HG03045 (cell line): ENCODE measurements at regions not wholly inside any gene's neighbourhood (a gene's known extent, or its start where the extent isn't known, plus 50 kb on each side); places are given as distances from the start of the nearest gene placed in this dataset.
"Not testable (repeated sequence)": the region's sequence is repeated elsewhere in the genome, so short reads cannot be mapped to it uniquely, and the experiment has no call there.

Experiments used
- ATAC-seq: cut with Tn5 transposase; IDR thresholded peaks from one replicate; pipeline ENCODE4 v1.9.1; 2021; ENCODE audit warnings: mild to moderate bottlenecking, moderate library complexity; ENCODE audit not compliant: unreplicated experiment

- ATAC-seq, result no peak
Observed at GRCh38 chr4:100657187-100657586, 139.4 kb upstream of the EMCN start.

GRCh38 chr4:100651499-100652175 lies 133.8 kb upstream of the EMCN start:
- ATAC-seq, result no peak

- ATAC-seq, result no peak
Observed at GRCh38 chr4:100649417-100649816, 131.6 kb upstream of the EMCN start.

GRCh38 chr4:100644150-100644549 lies 126.3 kb upstream of the EMCN start:
- ATAC-seq, result no peak

GRCh38 chr4:100641336-100641735 lies 123.5 kb upstream of the EMCN start:
- no peak for ATAC-seq

- no peak for ATAC-seq
Observed at GRCh38 chr4:100635899-100636298, 118.1 kb upstream of the EMCN start.

- ATAC-seq, result no peak
Observed at GRCh38 chr4:100633269-100633668, 115.4 kb upstream of the EMCN start.

- ATAC-seq, result no peak
Observed at GRCh38 chr4:100632163-100632562, 114.3 kb upstream of the EMCN start.

- ATAC-seq, result no peak
Observed at GRCh38 chr4:100631281-100631968, 113.6 kb upstream of the EMCN start.

- no peak for ATAC-seq
Observed at GRCh38 chr4:100630341-100630740, 112.5 kb upstream of the EMCN start.

- no peak for ATAC-seq
Observed at GRCh38 chr4:100609810-100610209, 92.0 kb upstream of the EMCN start.

- ATAC-seq, result not testable (repeated sequence)
Observed at GRCh38 chr4:100608651-100609050, 90.8 kb upstream of the EMCN start.

- no peak for ATAC-seq
Observed at GRCh38 chr4:100605144-100605543, 87.3 kb upstream of the EMCN start.

- ATAC-seq, result no peak
Observed at GRCh38 chr4:100593935-100594334, 76.1 kb upstream of the EMCN start.

- ATAC-seq, result no peak
Observed at GRCh38 chr4:100591161-100591876, 73.5 kb upstream of the EMCN start.

GRCh38 chr4:100590325-100590724 lies 72.5 kb upstream of the EMCN start:
- no peak for ATAC-seq

- no peak for ATAC-seq
Observed at GRCh38 chr4:100588076-100588475, 70.3 kb upstream of the EMCN start.

GRCh38 chr4:100582146-100582545 lies 64.3 kb upstream of the EMCN start:
- ATAC-seq, result no peak

- no peak for ATAC-seq
Observed at GRCh38 chr4:100581337-100581736, 63.5 kb upstream of the EMCN start.

GRCh38 chr4:100576570-100576969 lies 58.7 kb upstream of the EMCN start:
- no peak for ATAC-seq

- ATAC-seq, result no peak
Observed at GRCh38 chr4:100574607-100575006, 56.8 kb upstream of the EMCN start.

- no peak for ATAC-seq
Observed at GRCh38 chr4:100569196-100569595, 51.4 kb upstream of the EMCN start.
